CD4-positive, alpha-beta T cell treated with Interleukin-10 for 1 hour (primary cell): ENCODE measurements at regions not wholly inside any gene's neighbourhood (a gene's known extent, or its start where the extent isn't known, plus 50 kb on each side); places are given as distances from the start of the nearest gene placed in this dataset.

Source experiments
- DNase-seq: peaks from one replicate; pipeline ENCODE4 v3.0.0-alpha.2; 2020

DNA sequence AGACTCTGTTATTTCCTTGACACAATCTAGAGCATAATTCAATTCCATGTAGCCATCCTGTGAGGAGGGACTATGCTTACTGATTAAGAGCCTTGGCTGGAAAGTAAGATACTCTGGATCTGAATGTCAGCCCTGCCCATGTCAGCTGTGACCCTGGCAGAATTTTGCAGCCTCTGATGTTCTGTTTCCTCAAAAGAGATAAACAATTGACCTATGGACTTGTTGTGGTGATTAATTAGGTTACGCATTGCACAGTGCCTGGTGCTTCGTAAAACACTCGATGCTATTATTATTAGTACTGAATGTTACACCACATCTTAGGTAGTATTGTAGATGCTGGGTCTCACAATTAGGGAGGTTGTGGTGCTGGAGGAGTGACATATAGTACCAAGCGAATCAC is 161.3 kb upstream of the MEIS2 start:
- no peak for DNase-seq

DNA sequence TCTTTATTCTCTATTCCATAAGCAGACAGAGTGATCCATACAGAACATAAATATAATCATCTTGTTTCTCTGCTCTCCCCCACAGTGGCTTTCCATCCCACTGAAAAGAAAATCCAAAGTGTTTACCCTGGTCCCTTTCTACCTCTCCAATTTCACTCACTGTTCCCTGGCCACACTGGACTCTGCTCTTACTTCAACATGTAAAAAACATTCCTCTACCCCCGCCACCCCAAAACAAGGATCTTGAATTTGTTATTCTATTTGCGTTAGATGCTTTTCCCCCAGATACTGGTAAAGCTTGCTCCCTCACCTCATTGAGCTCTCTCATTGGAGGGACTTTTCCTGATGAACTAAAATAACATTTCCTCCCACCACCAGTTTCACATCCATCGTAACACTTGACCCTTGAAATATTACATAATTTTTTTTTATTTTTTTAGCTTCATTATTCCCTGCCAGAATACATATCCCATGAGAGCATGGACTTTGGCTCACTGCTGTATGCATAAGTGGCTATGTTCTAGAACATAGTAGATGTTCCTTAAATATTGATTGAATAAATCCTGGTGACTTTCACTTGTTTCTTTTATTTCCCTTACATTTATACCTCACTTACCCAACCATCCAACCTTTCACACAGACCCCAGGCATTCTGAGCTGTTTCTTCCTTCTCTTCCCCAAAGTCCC is 162.7 kb upstream of the MEIS2 start:
- DNase-seq = no peak

DNA sequence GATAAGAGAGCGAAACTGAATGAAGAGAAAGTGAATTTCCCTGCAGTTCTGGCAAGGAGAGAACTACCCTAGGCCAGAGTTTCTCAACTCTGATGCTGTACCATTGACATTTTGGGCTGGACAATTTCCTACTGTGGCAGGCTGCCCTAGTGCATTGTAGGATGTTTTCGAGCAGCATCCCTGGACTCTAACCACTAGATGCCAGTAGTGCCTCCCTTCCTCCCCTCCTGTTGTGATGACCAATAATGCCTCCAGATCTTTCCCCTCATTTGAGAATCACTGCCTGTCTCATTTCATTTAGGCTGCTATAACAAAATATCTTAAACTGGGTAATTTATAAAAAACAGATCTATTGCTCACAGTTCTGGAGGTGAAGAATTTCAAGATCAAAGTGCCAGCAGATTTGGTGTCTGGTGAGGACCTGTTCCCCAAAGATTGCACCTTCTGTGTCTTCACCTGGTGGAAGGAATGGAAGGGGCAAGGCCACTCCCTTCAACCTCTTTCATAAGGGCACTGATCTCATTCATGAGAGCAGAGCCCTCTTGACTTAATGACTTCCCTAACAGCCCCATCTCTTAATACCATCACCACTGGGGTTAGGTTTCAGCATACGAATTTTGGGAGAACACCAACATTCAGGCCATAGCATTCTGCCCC is 188.9 kb upstream of the MEIS2 start:
- DNase-seq = no peak

DNA sequence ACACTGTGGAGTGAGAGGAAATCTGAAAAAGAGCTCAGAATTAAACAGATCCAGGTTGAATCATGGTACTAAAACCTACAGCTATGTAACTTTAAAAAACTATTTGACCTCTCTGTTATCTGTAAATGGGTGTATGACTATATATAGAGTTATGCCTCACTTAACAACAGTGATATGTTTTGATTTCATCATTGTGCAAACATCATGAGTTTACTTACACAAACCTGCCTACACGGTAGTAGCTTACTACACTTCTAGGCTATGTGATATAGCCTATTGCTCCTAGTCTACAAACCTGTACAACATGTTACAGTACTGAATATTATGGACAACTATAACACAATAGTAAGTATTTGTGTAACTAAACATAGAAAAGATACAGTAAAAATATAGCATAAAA is 191.6 kb upstream of the MEIS2 start:
- DNase-seq = no peak

DNA sequence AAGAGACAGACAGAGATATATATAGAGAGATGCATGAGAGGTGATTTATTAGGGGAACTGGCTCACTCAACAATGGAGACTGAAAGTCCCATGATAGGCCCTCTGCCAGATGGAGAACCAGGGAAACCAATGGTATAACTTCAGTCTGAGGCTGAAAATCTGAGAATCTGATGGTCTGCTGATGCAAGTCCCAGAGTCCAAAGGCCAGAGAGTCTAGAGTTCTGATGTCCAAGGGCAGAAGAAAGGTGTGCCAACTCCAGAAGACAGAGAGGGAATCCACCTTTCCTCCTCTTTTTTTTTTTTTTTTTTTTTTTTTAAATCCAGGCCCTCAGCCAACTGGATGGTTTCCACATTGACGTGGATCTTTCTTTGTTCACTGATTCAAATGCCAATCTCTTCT is 197.9 kb upstream of the MEIS2 start:
- no peak for DNase-seq

DNA sequence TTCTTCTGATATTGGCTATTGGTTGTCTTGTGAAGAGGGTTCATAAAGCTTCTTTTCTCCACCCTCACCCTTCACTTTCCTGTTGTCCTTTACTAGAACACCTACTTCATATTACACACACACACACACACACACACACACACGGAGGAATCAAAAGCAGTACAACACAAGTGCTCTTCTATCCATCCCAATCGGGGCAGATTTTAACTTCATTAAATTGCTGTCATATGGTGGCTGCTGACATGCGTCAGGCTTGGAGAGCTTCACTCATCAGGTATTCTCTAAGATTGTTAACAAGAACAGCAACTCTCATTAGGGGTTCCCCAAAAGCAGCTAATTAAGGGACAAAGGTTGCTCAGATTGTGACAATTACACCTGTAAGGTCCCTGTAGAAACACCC is 239.1 kb upstream of the MEIS2 start:
- DNase-seq = no peak

DNA sequence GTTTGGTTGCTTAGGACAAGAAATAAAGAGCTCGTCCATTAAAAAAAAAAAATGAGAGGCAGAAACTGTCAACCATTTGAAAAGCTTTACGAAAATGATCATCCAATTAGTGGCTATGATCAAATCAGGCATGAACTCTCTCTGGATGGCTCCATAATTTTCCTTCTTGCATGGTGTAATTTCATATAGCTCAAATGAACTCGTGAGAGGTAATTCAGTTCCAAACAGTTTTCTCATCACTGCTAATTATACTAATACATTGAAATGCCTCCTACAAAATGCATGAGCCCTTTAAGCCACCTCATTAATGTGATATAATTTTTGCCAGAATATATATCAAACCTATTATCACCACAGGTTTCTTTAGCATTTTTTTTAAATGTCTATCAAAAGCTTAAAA is 239.5 kb upstream of the MEIS2 start:
- no peak for DNase-seq

DNA sequence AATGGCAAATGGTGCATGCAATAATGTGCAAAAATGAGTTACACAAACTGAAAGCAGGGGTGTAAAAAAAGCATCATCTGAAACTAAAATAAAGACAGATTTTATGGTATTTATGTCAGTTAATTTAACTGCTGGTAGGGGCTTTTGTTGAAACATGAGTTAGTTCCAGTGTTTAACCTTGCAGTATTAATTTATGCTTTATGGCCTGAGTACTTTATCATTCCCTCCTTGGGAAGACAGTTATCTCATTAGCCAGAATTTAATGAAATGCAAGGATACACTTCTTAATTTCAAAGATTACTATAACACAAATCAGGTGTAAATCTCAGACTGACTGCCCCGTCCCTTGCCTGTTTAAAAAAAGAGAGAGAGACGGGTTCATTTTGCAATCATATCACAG is 240.1 kb upstream of the MEIS2 start:
- no peak for DNase-seq

DNA sequence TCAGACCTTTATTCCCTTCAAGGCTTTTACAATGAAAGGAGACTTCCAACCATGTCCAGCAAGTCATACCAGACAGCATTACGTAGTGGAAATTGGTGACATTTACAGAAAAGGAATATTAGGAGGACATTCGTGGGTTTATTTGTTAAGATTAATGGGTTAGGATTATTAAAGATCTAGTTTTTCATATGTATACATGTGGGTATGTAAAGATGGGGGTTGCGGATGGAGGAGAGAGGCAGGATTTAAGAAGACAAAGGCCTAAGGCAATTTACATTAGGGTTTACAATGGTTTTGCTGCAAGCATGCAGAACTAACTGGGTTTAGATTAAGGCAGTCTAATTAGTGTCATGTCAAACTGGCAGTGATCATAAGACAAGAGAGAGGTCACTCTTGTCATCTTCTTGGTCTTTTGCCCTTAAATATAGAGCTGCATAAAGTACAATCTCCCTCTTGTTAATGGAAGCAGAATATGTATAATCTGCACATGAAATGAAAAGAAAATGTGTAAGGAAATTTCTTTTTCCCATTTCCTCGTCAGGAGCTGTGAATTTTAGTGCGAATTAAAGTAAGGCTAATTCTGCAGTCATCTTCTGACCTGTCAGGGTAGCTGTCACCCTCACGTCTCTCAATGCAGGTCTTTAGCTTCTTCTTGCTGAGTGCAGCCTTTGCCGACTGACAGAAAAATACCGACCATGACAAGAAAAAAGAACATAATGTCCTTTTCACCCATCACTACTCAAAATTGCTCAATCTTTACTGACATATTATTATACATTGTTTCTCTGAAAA is 258.9 kb upstream of the MEIS2 start:
- DNase-seq = no peak

DNA sequence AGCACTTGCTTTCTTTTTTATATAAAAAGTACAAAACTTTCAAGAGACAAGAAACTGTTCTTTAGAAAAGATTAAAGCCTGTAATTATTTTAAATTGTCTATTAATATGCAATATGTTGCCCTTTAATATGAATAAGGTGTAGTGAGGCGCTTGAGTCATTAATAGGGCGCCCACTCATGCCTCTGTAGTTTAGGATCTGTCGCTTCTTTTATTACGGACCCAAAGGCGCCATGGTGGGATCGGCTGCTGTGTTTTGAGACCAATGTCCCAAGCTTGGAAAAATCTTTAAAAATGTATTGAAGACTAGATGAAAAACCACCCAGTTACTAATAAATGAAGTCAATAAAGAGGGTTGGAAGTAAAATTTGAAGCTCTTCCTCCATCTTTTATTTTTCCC is 259.5 kb upstream of the MEIS2 start:
- no peak for DNase-seq

DNA sequence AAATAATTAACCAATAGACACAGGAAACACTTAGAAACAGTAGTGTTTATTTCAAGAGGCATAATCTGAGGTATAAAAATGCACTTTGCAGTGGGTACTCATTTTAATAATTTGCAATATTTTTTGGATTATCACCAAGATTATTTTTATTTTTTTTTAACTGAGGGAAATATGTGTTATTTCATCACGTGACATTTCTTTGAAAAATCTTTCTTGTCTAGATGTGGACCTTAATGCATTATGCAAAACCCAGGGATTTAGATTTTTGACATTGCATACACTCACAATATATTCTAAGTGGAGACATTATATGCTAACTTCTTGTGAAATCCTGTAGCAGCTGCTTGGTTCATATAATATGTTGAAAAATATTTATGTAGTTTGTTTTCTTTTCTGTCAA is 260.4 kb upstream of the MEIS2 start:
- DNase-seq = no peak

DNA sequence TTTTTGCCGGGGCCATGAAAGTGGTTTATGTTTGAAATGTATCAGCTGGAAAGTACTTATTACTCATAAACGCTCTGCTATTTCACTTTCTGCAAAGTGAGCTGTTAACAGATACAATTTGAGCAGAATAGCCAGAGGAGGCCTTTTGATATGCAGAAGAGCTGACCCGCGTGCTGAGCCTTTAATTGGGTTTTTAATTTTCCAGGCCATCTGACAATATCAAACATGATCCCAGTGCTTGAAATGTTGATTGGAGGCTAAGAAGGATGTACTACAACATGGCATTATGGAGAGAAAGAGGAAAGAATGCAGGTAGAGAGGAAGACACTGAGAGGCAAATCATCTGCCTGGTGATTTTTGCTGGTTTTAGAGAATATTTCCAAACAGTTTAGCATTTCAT is 261.3 kb upstream of the MEIS2 start:
- DNase-seq = no peak

DNA sequence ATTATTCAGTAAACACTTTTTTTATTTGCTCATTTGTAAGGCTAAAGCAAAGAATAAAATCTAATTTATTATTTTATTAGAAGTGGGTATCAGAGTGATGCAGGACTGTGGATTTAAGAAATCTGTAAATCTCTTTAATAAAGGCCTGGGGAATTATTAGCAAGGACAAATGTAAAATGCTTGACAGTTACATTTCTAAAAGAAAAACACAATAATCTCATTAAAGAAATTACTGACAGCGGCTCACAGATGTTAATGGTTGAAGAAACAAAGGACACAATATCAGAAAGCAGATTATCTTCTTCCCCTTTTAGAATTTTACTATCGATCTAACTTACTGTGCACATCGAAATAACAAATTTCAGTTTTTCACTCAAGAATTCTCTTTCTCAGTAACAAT is 262.1 kb upstream of the MEIS2 start:
- DNase-seq = no peak

DNA sequence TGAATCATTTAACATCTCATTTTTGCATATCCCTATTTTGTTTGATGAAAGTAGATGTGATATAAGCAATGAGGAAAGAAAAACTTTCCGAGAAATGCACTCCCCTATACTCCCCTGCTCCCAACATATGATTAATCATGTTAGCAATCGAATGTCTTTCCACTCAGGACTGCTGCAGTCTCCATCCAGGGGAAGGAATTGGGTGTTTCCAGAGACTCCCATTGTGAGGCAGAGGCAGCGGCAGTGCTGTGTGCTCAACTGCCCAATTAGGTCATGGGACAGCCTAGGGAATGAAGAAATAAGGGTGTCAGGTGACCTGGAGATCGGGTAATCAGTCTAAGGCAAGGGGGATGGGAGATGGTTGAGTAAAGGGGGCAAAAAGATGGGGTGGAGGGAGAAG is 268.6 kb upstream of the MEIS2 start:
- DNase-seq = no peak

DNA sequence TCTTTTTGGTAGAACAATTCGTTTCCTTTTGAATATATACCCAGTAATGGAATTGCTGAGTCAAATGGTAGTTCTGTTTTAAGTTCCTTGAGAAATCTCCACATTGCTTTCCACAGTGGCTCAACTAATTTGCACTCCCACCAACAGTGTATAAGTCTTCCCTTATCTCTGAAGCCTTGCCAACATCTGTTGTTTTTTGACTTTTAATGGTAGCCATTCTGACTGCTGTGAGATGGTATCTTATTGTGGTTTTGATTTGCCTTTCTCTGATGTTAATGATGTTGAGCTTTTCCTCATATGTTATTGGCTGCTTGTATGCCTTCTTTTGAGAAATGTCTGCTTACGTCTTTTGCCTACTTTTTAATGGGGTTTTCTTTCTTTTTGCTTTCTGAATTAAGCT is 270.6 kb upstream of the MEIS2 start:
- no peak for DNase-seq

DNA sequence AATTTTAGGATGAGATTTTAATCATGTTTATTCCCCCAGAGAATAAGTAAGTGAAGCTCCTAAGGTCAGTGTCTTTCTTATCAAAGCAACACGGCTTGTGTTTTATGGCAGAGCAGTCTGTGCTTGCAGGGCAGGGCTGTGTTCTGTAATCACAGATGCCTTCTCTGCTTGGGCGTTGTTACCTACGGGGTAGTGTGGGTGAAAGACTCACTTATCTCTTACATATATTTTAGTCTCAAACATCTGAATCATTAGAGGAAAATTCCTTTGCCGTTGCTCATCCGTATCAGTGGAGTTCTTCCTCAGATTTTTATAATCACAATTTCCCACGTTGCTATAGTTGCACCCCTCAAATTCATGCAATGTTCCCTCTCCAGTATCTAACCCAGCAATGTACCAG is 271.7 kb upstream of the MEIS2 start:
- DNase-seq = no peak

DNA sequence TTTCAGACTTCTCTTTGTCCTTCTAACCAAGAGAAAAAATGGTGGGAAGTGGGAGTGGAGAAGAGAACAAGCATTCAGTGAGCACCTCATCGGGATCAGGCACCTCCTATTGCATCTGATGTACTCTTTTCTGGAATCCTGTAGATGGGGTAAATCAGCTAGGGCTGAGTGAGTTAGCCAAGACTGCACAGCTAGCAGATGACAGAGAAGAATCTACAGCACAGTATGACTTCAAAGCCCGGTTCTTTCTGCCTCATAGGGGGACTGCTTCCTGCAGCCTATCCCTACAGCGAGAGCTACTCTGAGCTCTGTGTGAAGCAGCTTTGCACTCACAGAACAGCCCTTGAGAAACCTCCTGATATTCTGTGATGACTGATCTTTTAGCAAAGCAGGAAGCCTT is 275.2 kb upstream of the MEIS2 start:
- no peak for DNase-seq

DNA sequence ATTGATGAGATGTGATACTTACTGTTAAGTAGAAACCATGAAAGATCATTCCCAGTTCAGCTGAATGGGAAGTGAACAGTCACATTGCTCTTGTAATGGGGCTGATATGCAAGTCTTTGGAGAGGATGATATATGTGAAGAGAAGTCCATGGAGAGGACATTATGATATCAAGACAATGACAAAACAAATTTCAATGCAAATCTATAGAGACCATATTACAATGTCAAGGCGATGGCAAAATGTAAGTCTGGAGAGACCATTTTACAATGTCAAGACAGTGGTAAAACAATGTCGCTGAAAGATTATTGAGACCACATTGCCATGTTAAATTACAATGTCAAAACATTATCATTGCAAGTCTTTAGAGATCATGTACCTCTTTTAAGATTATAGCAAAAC is 277.1 kb upstream of the MEIS2 start:
- no peak for DNase-seq

DNA sequence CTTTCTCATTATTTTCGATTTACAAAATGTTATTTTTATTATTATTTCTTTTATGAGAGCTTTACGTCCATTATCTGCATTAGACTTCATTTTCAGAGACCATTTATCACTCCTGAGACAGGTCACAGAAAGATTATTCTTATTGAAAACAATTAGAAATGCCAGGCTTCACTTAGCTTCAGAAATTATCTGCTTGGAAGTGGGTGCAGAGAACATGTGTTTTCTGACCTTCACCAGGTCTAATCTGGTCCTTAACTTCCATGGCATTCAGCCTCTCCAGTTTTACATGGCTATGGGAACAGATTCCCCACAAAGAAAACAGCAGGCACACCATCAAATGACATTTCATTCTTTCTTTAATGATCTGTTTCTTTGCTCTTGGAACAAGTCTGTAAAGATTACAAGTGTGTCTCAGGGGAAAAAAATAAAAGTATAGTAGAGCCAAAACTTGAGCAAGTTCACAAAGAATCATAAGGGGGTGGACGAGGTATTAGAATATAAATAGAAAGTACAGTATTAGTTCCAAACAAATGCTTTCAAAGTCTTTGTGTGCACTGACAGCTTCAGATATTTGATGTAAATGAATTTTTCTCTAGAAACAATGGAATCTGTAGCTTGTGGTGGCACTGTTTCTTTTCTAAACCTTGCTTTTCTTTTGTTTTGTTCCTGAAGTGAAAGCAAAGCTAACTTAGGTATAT is 294.2 kb upstream of the MEIS2 start:
- DNase-seq = no peak

DNA sequence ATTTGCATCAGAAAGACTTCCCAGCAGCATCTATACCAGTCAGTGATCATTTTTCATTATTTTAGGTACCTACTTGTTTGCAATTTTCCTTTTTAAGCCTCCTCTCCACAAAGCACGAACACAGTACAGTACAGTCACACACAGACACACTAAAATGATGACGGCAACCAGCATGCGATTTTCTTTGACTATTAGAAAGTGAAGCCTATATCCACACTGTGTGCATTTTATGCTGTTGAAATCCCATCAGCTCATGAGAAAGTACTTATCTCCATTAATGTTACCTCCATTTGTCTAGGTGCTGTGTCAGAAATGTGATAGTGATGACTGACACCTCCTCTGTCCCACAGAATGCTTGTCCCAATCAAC is 294.7 kb upstream of the MEIS2 start:
- no peak for DNase-seq

DNA sequence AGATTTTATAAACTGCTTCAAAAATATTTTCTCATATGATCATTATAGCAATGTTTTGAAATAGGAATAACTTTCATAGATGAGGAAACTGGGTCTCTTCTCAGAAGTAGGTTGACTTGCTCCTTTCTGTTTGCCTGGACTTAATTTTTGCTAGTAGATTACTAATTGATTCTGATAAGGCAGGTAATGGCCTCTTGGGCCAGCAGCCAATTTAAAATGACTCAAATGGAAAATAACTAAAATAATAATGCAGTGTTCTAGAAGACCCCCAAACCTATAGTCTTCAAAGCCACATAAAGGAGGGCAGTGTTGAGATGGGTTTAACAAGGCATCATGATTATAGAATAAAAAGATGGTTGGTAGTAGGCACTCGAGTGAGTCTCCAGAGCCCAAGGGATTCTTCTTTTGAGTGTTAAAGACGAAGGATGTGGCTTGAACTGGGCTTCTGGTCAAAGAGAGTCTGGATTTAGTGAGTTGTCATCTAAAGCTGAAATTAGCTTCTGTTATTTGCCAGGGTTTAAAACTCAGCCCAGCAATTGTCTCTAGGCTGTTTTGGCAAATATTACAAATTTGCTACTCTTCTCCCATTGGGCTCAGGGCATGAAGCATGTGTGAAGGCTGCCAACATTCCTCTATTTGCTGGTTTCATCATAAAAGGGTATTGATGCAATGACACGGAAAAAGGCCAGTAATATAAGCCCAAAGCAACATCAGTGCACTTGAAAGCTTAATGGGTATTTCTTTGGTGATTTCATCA is 297.1 kb upstream of the MEIS2 start:
- DNase-seq = no peak

DNA sequence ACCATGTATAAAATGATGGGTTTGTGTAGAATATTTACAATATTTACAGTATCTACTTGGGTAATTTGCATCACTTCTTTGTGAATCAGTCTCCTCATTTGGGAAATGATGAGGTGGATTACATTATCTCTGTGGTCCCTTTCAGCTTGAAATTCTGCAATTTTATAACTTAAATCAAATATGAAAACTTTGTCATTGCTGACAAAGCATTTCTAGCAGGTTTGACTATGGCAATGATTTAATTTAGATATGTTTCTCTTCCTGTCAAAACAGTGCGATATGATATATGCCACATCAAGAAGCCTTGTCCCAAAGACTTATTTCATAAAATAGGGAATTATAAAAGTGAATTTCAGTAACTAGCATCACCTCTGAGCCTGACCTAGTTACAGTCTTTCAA is 315.8 kb upstream of the MEIS2 start:
- DNase-seq = no peak

DNA sequence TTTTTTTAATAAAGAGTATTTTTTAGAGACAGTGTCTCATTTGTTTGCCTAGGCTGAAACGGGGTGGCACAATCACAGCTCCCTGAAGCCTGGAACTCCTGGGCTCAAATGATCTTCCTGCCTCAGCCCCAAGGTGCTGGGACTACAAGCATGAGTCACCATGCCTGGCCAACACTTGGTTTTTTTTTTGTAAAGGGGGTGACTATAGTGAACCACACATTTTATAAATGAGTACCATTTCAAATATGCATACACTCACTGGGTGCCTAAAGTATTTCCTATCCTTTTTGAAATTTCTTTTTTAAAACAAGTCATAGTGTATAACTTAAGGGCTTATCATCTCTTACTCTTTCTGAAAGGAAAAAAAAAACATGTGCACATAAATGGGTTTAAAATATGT is 325.2 kb upstream of the MEIS2 start:
- no peak for DNase-seq
